ENCODE measurements at regions not wholly inside any gene's neighbourhood (a gene's known extent, or its start where the extent isn't known, plus 50 kb on each side); places are given as distances from the start of the nearest gene placed in this dataset.

- H3K27ac Mint-ChIP-seq, result no peak overlapping the region
- H3K4me1 Mint-ChIP-seq, result no peaks in the 10 kb centered on the region
- POLR2A ChIA-PET, result no interaction called here
- H3K9me3 Mint-ChIP-seq, result no peaks in the 10 kb centered on the region
- no peak for DNase-seq
- H3K36me3 Mint-ChIP-seq, result no peaks in the 10 kb centered on the region
- H3K4me3 Mint-ChIP-seq, result no peak overlapping the region
- peaks cover 7% of the 10 kb centered on the region for H3K27me3 Mint-ChIP-seq
- no peak for ATAC-seq (ENCODE audit: low read depth)
These were observed 812.3 kb upstream of the ALCAM start for GRCh38 chr3:104554425-104554824.

- POLR2A ChIA-PET, result no interaction called here
- peaks cover 7% of the 10 kb centered on the region for H3K27me3 Mint-ChIP-seq
- H3K36me3 Mint-ChIP-seq, result no peaks in the 10 kb centered on the region
- no peak overlapping the region for H3K4me3 Mint-ChIP-seq
- H3K27ac Mint-ChIP-seq, result no peak overlapping the region
- no peak for ATAC-seq (ENCODE audit: low read depth)
- no peak for DNase-seq
- no peaks in the 10 kb centered on the region for H3K9me3 Mint-ChIP-seq
- no peaks in the 10 kb centered on the region for H3K4me1 Mint-ChIP-seq
These were observed 811.0 kb upstream of the ALCAM start for GRCh38 chr3:104555728-104556127.

GRCh38 chr3:104556372-104557078 lies 810.2 kb upstream of the ALCAM start:
- DNase-seq (no peak), ATAC-seq (ENCODE audit: low read depth) (no peak)
- POLR2A ChIA-PET, result no interaction called here
- H3K4me1 Mint-ChIP-seq, result no peaks in the 10 kb centered on the region
- no peaks in the 10 kb centered on the region for H3K36me3 Mint-ChIP-seq
- no peak overlapping the region for H3K4me3 Mint-ChIP-seq
- H3K27ac Mint-ChIP-seq, result no peak overlapping the region
- H3K27me3 Mint-ChIP-seq, result peaks cover 7% of the 10 kb centered on the region
- no peaks in the 10 kb centered on the region for H3K9me3 Mint-ChIP-seq

- peaks cover 4% of the 10 kb centered on the region for H3K27me3 Mint-ChIP-seq
- no peaks in the 10 kb centered on the region for H3K9me3 Mint-ChIP-seq
- no peak overlapping the region for H3K27ac Mint-ChIP-seq
- POLR2A ChIA-PET, result no interaction called here
- no peaks in the 10 kb centered on the region for H3K4me1 Mint-ChIP-seq
- H3K36me3 Mint-ChIP-seq, result no peaks in the 10 kb centered on the region
- ATAC-seq (ENCODE audit: low read depth) (no peak), DNase-seq (no peak)
- no peak overlapping the region for H3K4me3 Mint-ChIP-seq
These were observed 805.4 kb upstream of the ALCAM start for GRCh38 chr3:104561324-104561723.

GRCh38 chr3:104564045-104564643 lies 802.6 kb upstream of the ALCAM start:
- H3K4me1 Mint-ChIP-seq, result no peaks in the 10 kb centered on the region
- no peaks in the 10 kb centered on the region for H3K9me3 Mint-ChIP-seq
- H3K4me3 Mint-ChIP-seq, result no peak overlapping the region
- H3K27ac Mint-ChIP-seq, result no peak overlapping the region
- ATAC-seq (ENCODE audit: low read depth) (no peak), DNase-seq (peak; percentile 27)
- peaks cover 4% of the 10 kb centered on the region for H3K27me3 Mint-ChIP-seq
- POLR2A ChIA-PET, result no interaction called here
- H3K36me3 Mint-ChIP-seq, result no peaks in the 10 kb centered on the region

- POLR2A ChIA-PET, result no interaction called here
- peaks cover 4% of the 10 kb centered on the region for H3K27me3 Mint-ChIP-seq
- DNase-seq, result no peak
- H3K36me3 Mint-ChIP-seq, result no peaks in the 10 kb centered on the region
- ATAC-seq (ENCODE audit: low read depth), result no peak
- H3K4me3 Mint-ChIP-seq, result no peak overlapping the region
- no peak overlapping the region for H3K27ac Mint-ChIP-seq
- no peaks in the 10 kb centered on the region for H3K9me3 Mint-ChIP-seq
- no peaks in the 10 kb centered on the region for H3K4me1 Mint-ChIP-seq
These were observed 800.7 kb upstream of the ALCAM start for GRCh38 chr3:104566054-104566453.

- Mint-ChIP-seq H3K36me3 (no peaks in the 10 kb centered on the region), H3K9me3 (peaks cover 11% of the 10 kb centered on the region), H3K27ac (no peak overlapping the region), H3K4me1 (no peaks in the 10 kb centered on the region), H3K4me3 (no peak overlapping the region), H3K27me3 (no peaks in the 10 kb centered on the region)
- no peak for DNase-seq
- POLR2A ChIA-PET, result no interaction called here
- ATAC-seq (ENCODE audit: low read depth), result no peak
These were observed 791.1 kb upstream of the ALCAM start for GRCh38 chr3:104575634-104576033.

- POLR2A ChIA-PET, result no interaction called here
- no peaks in the 10 kb centered on the region for H3K36me3 Mint-ChIP-seq
- H3K27ac Mint-ChIP-seq, result no peak overlapping the region
- H3K4me1 Mint-ChIP-seq, result no peaks in the 10 kb centered on the region
- H3K4me3 Mint-ChIP-seq, result no peak overlapping the region
- no peak for DNase-seq
- peaks cover 11% of the 10 kb centered on the region for H3K9me3 Mint-ChIP-seq
- no peaks in the 10 kb centered on the region for H3K27me3 Mint-ChIP-seq
- no peak for ATAC-seq (ENCODE audit: low read depth)
These were observed 788.2 kb upstream of the ALCAM start for GRCh38 chr3:104578558-104578957.

GRCh38 chr3:104582092-104582491 lies 784.6 kb upstream of the ALCAM start:
- Mint-ChIP-seq H3K4me3 (no peak overlapping the region), H3K27me3 (no peaks in the 10 kb centered on the region), H3K27ac (no peak overlapping the region), H3K36me3 (no peaks in the 10 kb centered on the region), H3K4me1 (no peaks in the 10 kb centered on the region), H3K9me3 (peaks cover 9% of the 10 kb centered on the region)
- DNase-seq (no peak), ATAC-seq (ENCODE audit: low read depth) (no peak)
- POLR2A ChIA-PET, result no interaction called here

- H3K27ac Mint-ChIP-seq, result no peak overlapping the region
- DNase-seq (no peak), ATAC-seq (ENCODE audit: low read depth) (no peak)
- no peaks in the 10 kb centered on the region for H3K36me3 Mint-ChIP-seq
- H3K4me1 Mint-ChIP-seq, result no peaks in the 10 kb centered on the region
- POLR2A ChIA-PET, result no interaction called here
- H3K9me3 Mint-ChIP-seq, result no peaks in the 10 kb centered on the region
- H3K27me3 Mint-ChIP-seq, result no peaks in the 10 kb centered on the region
- H3K4me3 Mint-ChIP-seq, result no peak overlapping the region
These were observed 782.0 kb upstream of the ALCAM start for GRCh38 chr3:104584682-104585081.

GRCh38 chr3:104586344-104586743 lies 780.4 kb upstream of the ALCAM start:
- no peak for DNase-seq
- no peak overlapping the region for H3K4me3 Mint-ChIP-seq
- H3K4me1 Mint-ChIP-seq, result no peaks in the 10 kb centered on the region
- H3K27ac Mint-ChIP-seq, result no peak overlapping the region
- no peaks in the 10 kb centered on the region for H3K9me3 Mint-ChIP-seq
- H3K36me3 Mint-ChIP-seq, result no peaks in the 10 kb centered on the region
- no peaks in the 10 kb centered on the region for H3K27me3 Mint-ChIP-seq
- POLR2A ChIA-PET, result no interaction called here
- no peak for ATAC-seq (ENCODE audit: low read depth)

- ATAC-seq (ENCODE audit: low read depth) (no peak), DNase-seq (no peak)
- Mint-ChIP-seq H3K36me3 (no peaks in the 10 kb centered on the region), H3K9me3 (no peaks in the 10 kb centered on the region), H3K4me3 (no peak overlapping the region), H3K27ac (no peak overlapping the region), H3K4me1 (no peaks in the 10 kb centered on the region), H3K27me3 (no peaks in the 10 kb centered on the region)
- POLR2A ChIA-PET, result no interaction called here
These were observed 778.3 kb upstream of the ALCAM start for GRCh38 chr3:104588442-104588841.

GRCh38 chr3:104591776-104592175 lies 774.9 kb upstream of the ALCAM start:
- ATAC-seq (ENCODE audit: low read depth) (no peak), DNase-seq (no peak)
- H3K4me1 Mint-ChIP-seq, result no peaks in the 10 kb centered on the region
- POLR2A ChIA-PET, result no interaction called here
- H3K27ac Mint-ChIP-seq, result no peak overlapping the region
- H3K9me3 Mint-ChIP-seq, result no peaks in the 10 kb centered on the region
- H3K36me3 Mint-ChIP-seq, result no peaks in the 10 kb centered on the region
- no peak overlapping the region for H3K4me3 Mint-ChIP-seq
- no peaks in the 10 kb centered on the region for H3K27me3 Mint-ChIP-seq

- H3K9me3 Mint-ChIP-seq, result no peaks in the 10 kb centered on the region
- H3K27me3 Mint-ChIP-seq, result no peaks in the 10 kb centered on the region
- no peak overlapping the region for H3K4me3 Mint-ChIP-seq
- H3K4me1 Mint-ChIP-seq, result no peaks in the 10 kb centered on the region
- ATAC-seq (ENCODE audit: low read depth) (no peak), DNase-seq (no peak)
- no peak overlapping the region for H3K27ac Mint-ChIP-seq
- POLR2A ChIA-PET, result no interaction called here
- no peaks in the 10 kb centered on the region for H3K36me3 Mint-ChIP-seq
These were observed 772.2 kb upstream of the ALCAM start for GRCh38 chr3:104594491-104594890.

Measured in activated naive CD8-positive, alpha-beta T cell treated with anti-CD3 and anti-CD28 coated beads, Interleukin-2, amount 10 ng/mL, durations not matched to agents 7 days and 5 days (primary cell).